HCT116 (cell line): ENCODE measurements at regions not wholly inside any gene's neighbourhood (a gene's known extent, or its start where the extent isn't known, plus 50 kb on each side); places are given as distances from the start of the nearest gene placed in this dataset.

Source experiments
- ATAC-seq: fragments of 200-7000 bp; cut with Tn5 transposase; 2 replicates; pipeline ENCODE4 v1.9.1; 2020; ENCODE audit warnings: mild to moderate bottlenecking, moderate library complexity
- BruUV-seq: library from RNA; stranded (reverse); fragments of 400-500 nt; replicated peaks from 2 replicates; lab custom pipeline; 2021; lab: Mats Ljungman, UMichigan
- CTCF ChIA-PET: fragments of 300-600 bp; sonication (Branson Sonifier 250); formaldehyde crosslinking; loops from one replicate; lab custom pipeline; 2021; ENCODE audit warnings: antibody characterized with exemption; lab: Charles Lee
- POLR2A ChIA-PET: fragments of 300-600, 350-600 bp; sonication (Branson Sonifier 250); formaldehyde crosslinking; loops from one replicate; lab custom pipeline; 2021; ENCODE audit warnings: antibody characterized with exemption; lab: Charles Lee
- RAD21 ChIA-PET, 2 experiments: fragments of 300-600 bp; sonication (Branson Sonifier 250); formaldehyde crosslinking; loops; one replicate each; lab custom pipeline; 2023; ENCODE audit warnings: low total read pairs in 2 of 2; ENCODE audit not compliant: uncharacterized antibody in 2 of 2, unreplicated experiment in 2 of 2, low non-redundant PET in 1 of 2; lab: Charles Lee
- DNase-seq: peaks from one replicate; pipeline ENCODE4 v3.0.0-alpha.2; 2010; ENCODE audit warnings: low read depth, low spot score
- H2AFZ ChIP-seq: fragments of 200-600 bp; shearing (Covaris generic), sonication (generic); 2 replicates; pipeline ENCODE4 v1.6.1; 2017; ENCODE audit warnings: low read depth, mixed run types, mixed read lengths, antibody characterized with exemption, low read length; ENCODE audit not compliant: poor library complexity, severe bottlenecking
- H3K27ac ChIP-seq: 2 replicates; pipeline ENCODE4 v1.5.1; 2012; ENCODE audit warnings: low read depth, low read length
- H3K27me3 ChIP-seq: fragments of 200-600 bp; sonication (generic); 2 replicates; pipeline ENCODE4 v1.6.1; 2016; ENCODE audit warnings: mixed run types, low read length, mixed read lengths; ENCODE audit not compliant: insufficient read depth
- H3K36me3 ChIP-seq, 2 experiments: fragments of 200-500 bp in 1 of 2; fragments of 200-600 bp in 1 of 2; sonication (Bioruptor generic) in 1 of 2; sonication (generic) in 1 of 2; 2 replicates each; pipeline versions ENCODE4 v1.5.1 to v1.6.1; 2014 to 2016; ENCODE audit warnings: low read length in 2 of 2, inconsistent platforms in 1 of 2, mixed read lengths in 1 of 2, mixed run types in 1 of 2; ENCODE audit not compliant: insufficient read depth in 2 of 2, control insufficient read depth in 1 of 2
- H3K4me1 ChIP-seq, 2 experiments: fragments of 200-600 bp in 1 of 2; sonication (generic) in 1 of 2; 2 replicates each; pipeline versions ENCODE4 v1.5.1 to v1.6.1; 2012 to 2017; ENCODE audit warnings: low read length in 2 of 2, inconsistent platforms in 1 of 2, mild to moderate bottlenecking in 1 of 2, mixed read lengths in 1 of 2, mixed run types in 1 of 2, moderate library complexity in 1 of 2; ENCODE audit not compliant: insufficient read depth in 2 of 2, control insufficient read depth in 1 of 2
- H3K4me2 ChIP-seq: fragments of 200-600 bp; sonication (generic); 2 replicates; pipeline ENCODE4 v1.6.1; 2017; ENCODE audit warnings: mixed run types, low read length, mixed read lengths
- H3K4me3 ChIP-seq, 2 experiments: fragments of 200-600 bp in 1 of 2; sonication (generic) in 1 of 2; replicated peaks in 1 of 2; 2 replicates each; pipeline ENCODE4 v1.5.1; 2011 to 2016; ENCODE audit warnings: low read length in 2 of 2, control low read depth in 1 of 2, low read depth in 1 of 2, mild to moderate bottlenecking in 1 of 2, mixed read lengths in 1 of 2, mixed run types in 1 of 2
- H3K79me2 ChIP-seq: fragments of 200-600 bp; sonication (generic); 2 replicates; pipeline ENCODE4 v1.6.1; 2017; ENCODE audit warnings: mild to moderate bottlenecking, mixed run types, low read length, moderate library complexity, mixed read lengths; ENCODE audit not compliant: insufficient read depth
- H3K9ac ChIP-seq: fragments of 200-600 bp; sonication (generic); 2 replicates; pipeline ENCODE4 v1.6.1; 2016; ENCODE audit warnings: low read length, mixed read lengths
- H3K9me2 ChIP-seq: fragments of 200-600 bp; sonication (generic), shearing (Covaris generic); 2 replicates; pipeline ENCODE4 v1.6.1; 2017; ENCODE audit warnings: mixed run types, mild to moderate bottlenecking, moderate library complexity; ENCODE audit not compliant: insufficient read depth
- H3K9me3 ChIP-seq, 2 experiments: fragments of 200-500 bp in 1 of 2; fragments of 200-600 bp in 1 of 2; sonication (Bioruptor generic) in 1 of 2; sonication (generic) in 1 of 2; 2 replicates each; pipeline ENCODE4 v1.6.1; 2014 to 2017; ENCODE audit warnings: low read length in 2 of 2, mixed read lengths in 2 of 2, inconsistent platforms in 1 of 2, low read depth in 1 of 2, mild to moderate bottlenecking in 1 of 2, mixed run types in 1 of 2, moderate library complexity in 1 of 2; ENCODE audit not compliant: control insufficient read depth in 1 of 2, insufficient read depth in 1 of 2
- H4K20me1 ChIP-seq: fragments of 200-600 bp; sonication (generic), shearing (Covaris generic); 2 replicates; pipeline ENCODE4 v1.6.1; 2017; ENCODE audit warnings: mixed run types, mild to moderate bottlenecking, moderate library complexity; ENCODE audit not compliant: insufficient read depth
- ATF3 ChIP-seq: IDR thresholded peaks from 2 replicates; pipeline ENCODE4 v1.6.1; 2012
- CEBPB ChIP-seq: IDR thresholded peaks from 2 replicates; pipeline ENCODE4 v1.6.1; 2012; ENCODE audit warnings: low read depth
- CTCF ChIP-seq, 3 experiments: fragments of 200-600 bp in 1 of 3; sonication (generic) in 1 of 3; IDR thresholded peaks in 2 of 3; conservative IDR thresholded peaks in 1 of 3; 2 replicates each; pipeline ENCODE4 v1.5.1; 2012 to 2017; ENCODE audit warnings: low read depth in 2 of 3, low read length in 2 of 3, antibody characterized with exemption in 1 of 3, borderline replicate concordance in 1 of 3, control low read depth in 1 of 3, mild to moderate bottlenecking in 1 of 3, mixed read lengths in 1 of 3, mixed run types in 1 of 3, moderate library complexity in 1 of 3; ENCODE audit not compliant: insufficient read depth in 1 of 3
- EGR1 ChIP-seq: IDR thresholded peaks from 2 replicates; pipeline ENCODE4 v1.6.1; 2012; ENCODE audit warnings: low read depth
- ELF1 ChIP-seq: IDR thresholded peaks from 2 replicates; pipeline ENCODE4 v1.6.1; 2012; ENCODE audit warnings: low read depth, borderline replicate concordance
- EZH2 ChIP-seq: fragments of 200-600 bp; sonication (generic); IDR thresholded peaks from 2 replicates; pipeline ENCODE4 v1.6.1; 2017; ENCODE audit warnings: antibody characterized with exemption, mixed run types
- FOSL1 ChIP-seq: IDR thresholded peaks from 2 replicates; pipeline ENCODE4 v1.6.1; 2012; ENCODE audit warnings: low read depth
- JUND ChIP-seq: IDR thresholded peaks from 2 replicates; pipeline ENCODE4 v1.6.1; 2012
- MAX ChIP-seq: IDR thresholded peaks from 2 replicates; pipeline ENCODE4 v1.6.1; 2012
- POLR2A ChIP-seq: IDR thresholded peaks from 2 replicates; pipeline ENCODE4 v1.7.0; 2011; ENCODE audit warnings: borderline replicate concordance; ENCODE audit not compliant: insufficient read depth, insufficient read length; ENCODE audit errors: extremely low read depth
- POLR2AphosphoS5 ChIP-seq: IDR thresholded peaks from 2 replicates; pipeline ENCODE4 v1.6.1; 2011; ENCODE audit warnings: mild to moderate bottlenecking, low read depth, low read length, moderate library complexity
- RAD21 ChIP-seq: IDR thresholded peaks from 2 replicates; pipeline ENCODE4 v1.6.1; 2012; ENCODE audit warnings: low read depth, mild to moderate bottlenecking
- REST ChIP-seq: IDR thresholded peaks from 2 replicates; pipeline ENCODE4 v1.6.1; 2012; ENCODE audit warnings: low read depth
- SIN3A ChIP-seq: IDR thresholded peaks from 2 replicates; pipeline ENCODE4 v1.6.1; 2012; ENCODE audit warnings: low read depth
- SP1 ChIP-seq: IDR thresholded peaks from 2 replicates; pipeline ENCODE4 v1.6.1; 2012; ENCODE audit warnings: low read depth
- SRF ChIP-seq: IDR thresholded peaks from 2 replicates; pipeline ENCODE4 v1.6.1; 2012; ENCODE audit warnings: low read depth
- TCF7L2 ChIP-seq: IDR thresholded peaks from 2 replicates; pipeline ENCODE4 v1.7.0; 2011; ENCODE audit warnings: borderline replicate concordance, inconsistent platforms; ENCODE audit not compliant: insufficient read depth, insufficient read length; ENCODE audit errors: extremely low read depth
- YY1 ChIP-seq: IDR thresholded peaks from 2 replicates; pipeline ENCODE4 v1.6.1; 2011; ENCODE audit warnings: low read length, low read depth, moderate library complexity, mild to moderate bottlenecking; ENCODE audit not compliant: insufficient replicate concordance; ENCODE audit errors: extremely low read depth
- ZFX ChIP-seq: fragments of 450-650 bp; IDR thresholded peaks from 2 replicates; pipeline ENCODE4 v1.6.1; 2017
- ZNF274 ChIP-seq: fragments of 200-500 bp; sonication (Bioruptor generic); IDR thresholded peaks from 2 replicates; pipeline ENCODE4 v1.6.1; 2014; ENCODE audit warnings: mild to moderate bottlenecking, low read depth, low read length, inconsistent platforms
- intact Hi-C: fragments of 100-400 bp; cut with micrococcal nuclease; formaldehyde crosslinking; loops from 2 replicates; pipeline ENCODE4 v1.10.0; 2022

GRCh38 chrX:45894864-45895645, 650.2 kb downstream of the ZNF674 start:
- RAD21 ChIA-PET: no interaction called here
- Histone ChIP-seq H2AFZ (no peak overlapping the region), H3K4me2 (no peak overlapping the region), H3K9me3 (no peaks in the 10 kb centered on the region), H3K27ac (no peak overlapping the region), H3K36me3 (no peaks in the 10 kb centered on the region), H3K79me2 (no peaks in the 10 kb centered on the region), H3K4me3 (no peak overlapping the region), H3K4me1 (no peaks in the 10 kb centered on the region), H3K9me2 (no peaks in the 10 kb centered on the region), H3K9ac (no peak overlapping the region), H3K27me3 (no peaks in the 10 kb centered on the region), H4K20me1 (no peaks in the 10 kb centered on the region)
- intact Hi-C loops: no loop called here
- TF ChIP-seq CTCF (IDR thresholded peaks at IDR 0.05 in 2 of 3, conservative IDR thresholded peaks at IDR 0.05 in 1 of 3; ENCODE audit: borderline replicate concordance in 1 of 3, insufficient read depth in 1 of 3, low read depth in 2 of 3, low read length in 2 of 3): no peak
- TF ChIP-seq SRF: no peak
- TF ChIP-seq POLR2AphosphoS5: no peak
- no peak for TF ChIP-seq SP1
- TF ChIP-seq EGR1: no peak
- no peak for TF ChIP-seq ZNF274
- TF ChIP-seq ATF3: no peak
- no peak for TF ChIP-seq YY1
- no peak for TF ChIP-seq EZH2
- TF ChIP-seq RAD21: no peak
- no peak for TF ChIP-seq POLR2A
- TF ChIP-seq MAX: no peak
- no peak for TF ChIP-seq SIN3A
- no peak for TF ChIP-seq JUND
- TF ChIP-seq FOSL1: no peak
- no peak for TF ChIP-seq CEBPB
- TF ChIP-seq ELF1: no peak
- TF ChIP-seq TCF7L2: no peak
- TF ChIP-seq ZFX: no peak
- no peak for TF ChIP-seq REST
- DNase-seq: no peak
- CTCF ChIA-PET: no interaction called here
- ATAC-seq: no peak
- POLR2A ChIA-PET: no interaction called here
- no TSS peak for BruUV-seq
